ENCODE measurements at regions not wholly inside any gene's neighbourhood (a gene's known extent, or its start where the extent isn't known, plus 50 kb on each side); places are given as distances from the start of the nearest gene placed in this dataset.

DNA sequence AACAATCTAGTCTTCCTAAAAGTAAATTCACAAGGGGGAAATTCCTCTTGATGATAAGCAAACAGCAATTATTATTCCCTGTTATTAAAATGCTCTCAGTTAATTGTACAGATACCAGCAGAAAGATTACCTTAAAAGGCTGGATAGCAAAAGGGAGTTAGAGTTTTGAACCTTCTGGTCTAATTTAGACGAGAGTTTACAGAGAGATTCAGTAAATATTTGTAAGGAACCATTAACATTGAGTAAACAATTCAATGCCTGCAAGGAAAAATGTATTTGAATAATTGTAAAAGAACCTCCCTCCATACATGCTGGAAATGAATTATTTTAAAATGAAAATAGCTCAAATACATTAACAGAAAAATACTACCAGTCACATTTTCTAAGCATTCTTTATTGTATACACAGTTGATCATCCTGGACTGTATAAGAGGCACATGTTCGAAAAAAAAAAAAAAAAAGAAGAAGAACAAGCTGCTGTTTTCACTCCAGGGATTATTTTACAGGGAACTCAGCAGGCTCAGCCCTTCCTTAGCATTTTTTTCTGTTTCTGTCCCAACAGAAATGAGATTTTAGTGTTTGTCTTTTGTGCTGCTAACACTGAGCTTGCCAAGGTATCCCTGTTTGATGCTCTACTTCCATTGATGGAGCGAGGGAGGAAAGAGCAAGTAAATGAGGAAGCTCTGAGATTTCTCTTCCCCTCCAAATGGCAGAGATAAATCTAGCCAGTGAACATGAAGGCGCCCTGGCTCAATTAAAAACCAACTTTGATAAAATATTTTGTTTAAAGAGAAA, 141.1 kb downstream of the ENC1 start:
- no peak for DNase-seq (ENCODE audit: extremely low read depth, low read depth)
- TF ChIP-seq, protein P1, sequence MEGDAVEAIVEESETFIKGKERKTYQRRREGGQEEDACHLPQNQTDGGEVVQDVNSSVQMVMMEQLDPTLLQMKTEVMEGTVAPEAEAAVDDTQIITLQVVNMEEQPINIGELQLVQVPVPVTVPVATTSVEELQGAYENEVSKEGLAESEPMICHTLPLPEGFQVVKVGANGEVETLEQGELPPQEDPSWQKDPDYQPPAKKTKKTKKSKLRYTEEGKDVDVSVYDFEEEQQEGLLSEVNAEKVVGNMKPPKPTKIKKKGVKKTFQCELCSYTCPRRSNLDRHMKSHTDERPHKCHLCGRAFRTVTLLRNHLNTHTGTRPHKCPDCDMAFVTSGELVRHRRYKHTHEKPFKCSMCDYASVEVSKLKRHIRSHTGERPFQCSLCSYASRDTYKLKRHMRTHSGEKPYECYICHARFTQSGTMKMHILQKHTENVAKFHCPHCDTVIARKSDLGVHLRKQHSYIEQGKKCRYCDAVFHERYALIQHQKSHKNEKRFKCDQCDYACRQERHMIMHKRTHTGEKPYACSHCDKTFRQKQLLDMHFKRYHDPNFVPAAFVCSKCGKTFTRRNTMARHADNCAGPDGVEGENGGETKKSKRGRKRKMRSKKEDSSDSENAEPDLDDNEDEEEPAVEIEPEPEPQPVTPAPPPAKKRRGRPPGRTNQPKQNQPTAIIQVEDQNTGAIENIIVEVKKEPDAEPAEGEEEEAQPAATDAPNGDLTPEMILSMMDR (IDR thresholded peaks at IDR 0.05; ENCODE audit: low read depth, low read length) = no peak

DNA sequence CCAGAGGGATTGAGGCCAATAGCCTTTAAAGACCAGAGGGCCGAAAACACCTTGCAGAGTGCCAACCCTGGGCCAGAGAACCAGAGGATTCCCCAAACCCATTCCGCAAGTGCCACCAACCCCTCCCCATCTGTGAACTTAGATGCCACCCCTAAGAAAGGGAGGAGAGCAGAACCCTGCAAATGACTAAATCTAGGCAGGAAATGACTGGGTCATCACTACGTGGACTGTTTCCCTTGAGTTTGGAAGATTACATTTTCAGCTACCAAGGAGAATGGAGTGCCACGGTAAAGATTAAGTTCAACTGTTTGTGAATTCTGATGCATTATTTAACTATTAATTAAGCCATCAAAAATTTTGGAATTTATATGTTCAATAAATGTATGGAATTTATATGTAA, 142.8 kb downstream of the ENC1 start:
- no peak for DNase-seq (ENCODE audit: extremely low read depth, low read depth)
- TF ChIP-seq, protein P1 (IDR thresholded peaks at IDR 0.05; ENCODE audit: low read depth, low read length) = no peak

DNA sequence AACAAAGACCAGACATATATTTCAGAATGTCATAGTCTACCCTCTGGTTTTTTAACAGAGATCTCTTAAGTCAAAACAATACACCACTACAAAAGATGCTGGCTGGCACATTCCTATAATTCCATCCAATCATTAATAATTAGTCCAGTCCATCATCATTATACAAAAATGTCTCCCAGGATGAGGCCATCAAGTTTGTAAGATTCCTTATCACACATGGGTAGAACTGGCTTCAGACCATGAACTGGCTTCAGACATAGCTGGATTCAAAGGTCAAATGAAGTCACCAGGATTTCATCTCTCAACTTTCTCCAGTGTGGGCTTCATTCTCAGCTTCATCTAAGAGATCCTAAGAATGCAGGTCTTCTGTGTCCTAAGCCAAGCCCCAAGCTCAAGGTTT, 147.1 kb downstream of the ENC1 start:
- DNase-seq (ENCODE audit: extremely low read depth, low read depth) = no peak
- TF ChIP-seq, protein P1 (IDR thresholded peaks at IDR 0.05; ENCODE audit: low read depth, low read length) = no peak

DNA sequence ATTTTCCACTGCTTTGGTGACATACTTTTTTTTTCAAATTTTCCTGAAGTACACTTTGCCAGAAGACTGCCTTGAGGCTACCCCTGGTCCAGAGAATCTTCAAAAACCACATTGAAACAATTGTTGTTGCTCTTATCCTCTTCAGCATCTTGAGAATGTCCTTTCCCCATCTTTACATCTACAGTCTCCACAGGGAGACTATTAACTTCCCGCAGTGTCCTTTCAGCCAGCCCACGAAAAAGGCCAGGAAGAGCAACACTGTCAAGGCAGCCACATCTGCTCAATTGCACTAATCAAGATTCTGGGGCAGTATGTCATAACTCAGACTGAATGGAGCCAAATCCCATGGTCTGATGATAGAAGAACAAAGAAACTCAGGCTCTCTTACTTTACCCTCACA, 148.3 kb downstream of the ENC1 start:
- TF ChIP-seq, protein P1 (IDR thresholded peaks at IDR 0.05; ENCODE audit: low read depth, low read length) = no peak
- no peak for DNase-seq (ENCODE audit: extremely low read depth, low read depth)

DNA sequence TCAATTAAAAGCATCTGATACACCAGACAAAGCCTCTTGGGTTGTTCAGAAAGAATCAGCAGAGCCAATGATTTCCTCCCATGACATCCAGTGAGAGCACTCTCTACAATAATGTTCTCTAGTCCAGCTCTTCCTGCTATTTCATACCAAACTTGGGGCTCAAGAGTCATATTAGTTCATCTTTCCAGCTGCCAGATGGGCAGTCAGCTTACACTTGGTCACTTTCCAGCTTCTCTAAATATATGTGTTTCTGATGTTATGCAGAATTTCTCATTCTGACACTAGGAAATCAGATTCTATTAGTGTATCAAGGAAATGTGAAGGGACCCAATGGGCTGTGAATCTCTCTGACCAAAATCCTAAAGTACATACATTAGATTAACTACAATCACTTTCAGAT, 148.9 kb downstream of the ENC1 start:
- DNase-seq (ENCODE audit: extremely low read depth, low read depth) = no peak
- TF ChIP-seq, protein P1 (IDR thresholded peaks at IDR 0.05; ENCODE audit: low read depth, low read length) = no peak

DNA sequence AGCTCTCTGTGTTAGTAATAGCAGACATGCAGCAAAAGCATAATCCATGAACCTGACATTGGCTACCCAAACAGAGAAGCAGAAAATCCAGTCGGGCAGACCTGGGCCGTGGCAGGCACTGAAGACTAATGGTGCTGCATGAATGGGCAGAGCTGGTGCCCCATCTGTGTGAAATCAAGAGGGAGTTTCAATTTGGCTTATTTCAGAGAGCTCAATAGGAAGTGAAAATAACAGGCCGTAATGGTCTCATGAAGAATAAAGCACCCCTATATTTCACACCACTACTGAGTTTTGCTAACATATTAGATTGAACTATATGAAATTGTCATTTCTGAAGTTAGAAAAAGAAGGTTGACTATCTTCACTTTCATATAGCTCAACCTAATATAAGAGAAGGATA, 149.7 kb downstream of the ENC1 start:
- TF ChIP-seq, protein P1 (IDR thresholded peaks at IDR 0.05; ENCODE audit: low read depth, low read length) = no peak
- DNase-seq (ENCODE audit: extremely low read depth, low read depth) = no peak

DNA sequence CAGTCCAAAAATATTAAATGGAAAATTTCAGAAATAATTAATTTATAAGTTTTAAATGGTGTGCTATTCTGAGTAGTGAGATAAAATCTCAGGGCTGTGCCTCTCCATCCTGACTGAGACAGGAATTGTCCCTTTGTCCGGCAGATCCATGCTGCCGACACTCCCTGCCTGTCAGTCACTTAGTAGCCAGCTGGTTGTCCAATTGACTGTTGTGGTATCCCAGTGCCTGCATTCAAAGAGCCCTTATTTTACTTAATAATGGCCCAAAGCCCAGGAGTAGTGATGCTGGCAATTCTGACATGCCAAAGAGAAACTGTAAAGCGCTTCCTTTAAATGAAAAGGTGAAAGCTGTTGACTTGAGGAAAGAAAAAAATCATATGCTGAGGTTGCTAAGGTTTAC, 157.5 kb downstream of the ENC1 start:
- DNase-seq (ENCODE audit: extremely low read depth, low read depth) = no peak
- TF ChIP-seq, protein P1 (IDR thresholded peaks at IDR 0.05; ENCODE audit: low read depth, low read length) = no peak

Data from AG09319 (cell line).